AG08395 (cell line): ENCODE measurements at regions not wholly inside any gene's neighbourhood (a gene's known extent, or its start where the extent isn't known, plus 50 kb on each side); places are given as distances from the start of the nearest gene placed in this dataset.

Experiments
- DNase-seq: peaks from one replicate; pipeline ENCODE4 v3.0.0; 2012; ENCODE audit warnings: mixed read lengths, low spot score

- DNase-seq = no peak
Measured at GRCh38 chr4:66693694-66694093, 851.6 kb downstream of the CENPC start.

DNA sequence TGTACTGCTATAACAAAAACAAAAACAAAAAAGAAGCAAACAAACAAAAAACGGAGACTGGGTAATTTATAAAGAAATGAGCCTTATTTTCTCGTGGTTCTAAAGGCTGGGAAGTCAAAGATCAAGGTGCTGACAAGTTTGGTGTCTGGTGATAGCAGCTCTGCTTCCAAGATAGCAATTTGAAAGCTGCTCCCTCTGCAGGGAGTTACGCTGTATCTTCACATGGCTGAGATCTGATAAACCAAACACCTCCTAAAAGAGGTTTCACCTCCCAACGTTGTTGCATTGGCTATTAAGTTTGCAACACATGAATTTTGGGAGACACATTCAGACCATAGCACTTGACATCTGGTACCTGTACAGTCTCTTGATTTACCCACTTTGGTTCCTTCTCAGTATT lies 854.2 kb downstream of the CENPC start:
- no peak for DNase-seq

DNA sequence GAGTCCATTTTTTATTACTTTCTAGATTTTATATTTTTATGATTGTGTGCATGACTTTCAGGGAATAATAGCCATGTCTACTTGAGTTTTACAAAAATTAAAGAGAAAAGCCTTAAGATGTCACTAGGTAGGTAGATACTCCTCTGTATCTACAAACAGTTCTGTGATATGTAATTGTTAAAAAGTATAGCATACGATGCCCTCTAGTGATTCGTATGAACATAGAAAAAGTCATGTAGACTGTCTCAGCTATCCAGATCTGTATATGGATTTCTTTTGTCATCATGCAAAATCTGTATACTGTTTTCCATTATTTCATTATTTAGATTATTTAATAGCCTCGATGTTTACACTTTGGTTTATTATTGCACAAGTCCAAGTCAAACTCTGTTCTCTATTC lies 856.6 kb downstream of the CENPC start:
- DNase-seq = no peak

- no peak for DNase-seq
Measured at GRCh38 chr4:66687459-66687858, 857.8 kb downstream of the CENPC start.

- DNase-seq = no peak
Measured at GRCh38 chr4:66681962-66682361, 863.3 kb downstream of the CENPC start.

DNA sequence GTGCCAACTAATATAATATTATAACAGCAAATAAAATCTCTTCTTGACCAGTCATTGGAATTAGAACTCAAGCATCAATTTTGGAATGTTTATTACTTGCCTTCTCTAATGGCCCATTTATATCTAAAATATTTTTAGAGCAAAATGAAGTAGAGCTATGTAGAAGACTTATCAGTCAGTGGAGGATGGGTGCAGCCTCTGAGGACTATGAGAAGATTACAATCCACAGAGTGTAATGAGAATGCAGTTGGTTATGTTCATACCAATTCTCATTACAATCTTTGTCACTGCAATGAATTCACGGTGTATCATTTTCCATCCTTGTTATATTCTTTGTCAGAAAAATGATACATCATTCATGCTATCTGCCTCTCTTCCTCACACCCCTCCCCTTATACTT lies 878.1 kb downstream of the CENPC start:
- no peak for DNase-seq

DNA sequence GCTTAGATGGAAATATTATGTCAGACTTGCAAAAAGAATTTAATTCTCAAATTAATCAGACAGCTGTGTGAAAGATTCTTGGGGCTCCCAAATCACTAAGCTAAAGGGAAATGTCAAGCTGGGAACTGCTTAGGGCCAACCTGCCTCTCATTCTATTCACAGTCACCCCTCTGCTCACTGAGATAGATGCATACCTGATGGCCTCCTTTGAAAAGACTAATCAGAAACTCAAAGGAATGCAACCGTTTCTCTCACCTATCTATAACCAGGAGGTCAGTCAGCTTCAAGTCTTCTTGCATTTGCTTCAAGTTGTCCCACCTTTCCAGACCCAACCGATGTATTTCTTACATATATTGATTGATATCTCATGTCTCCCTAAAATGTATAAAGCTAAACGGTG lies 882.7 kb downstream of the CENPC start:
- no peak for DNase-seq

DNA sequence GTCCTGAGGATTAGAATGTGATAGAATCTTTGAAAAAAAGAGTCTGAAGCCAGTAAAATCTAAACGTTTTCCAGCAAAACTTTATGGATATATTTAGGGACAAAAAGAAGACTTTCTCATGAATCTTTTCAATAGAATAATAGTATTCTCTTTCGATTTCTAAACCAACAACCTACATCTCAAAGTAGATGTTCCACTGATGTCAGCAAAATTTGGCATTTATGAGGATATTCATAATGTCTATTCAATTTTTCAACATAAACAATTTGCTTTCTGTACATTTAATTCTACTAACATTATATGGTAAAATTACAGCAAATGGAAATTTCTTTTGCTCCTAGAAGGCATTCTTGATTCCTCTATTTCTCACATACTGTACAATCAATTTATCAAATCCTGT lies 886.5 kb downstream of the CENPC start:
- no peak for DNase-seq

DNA sequence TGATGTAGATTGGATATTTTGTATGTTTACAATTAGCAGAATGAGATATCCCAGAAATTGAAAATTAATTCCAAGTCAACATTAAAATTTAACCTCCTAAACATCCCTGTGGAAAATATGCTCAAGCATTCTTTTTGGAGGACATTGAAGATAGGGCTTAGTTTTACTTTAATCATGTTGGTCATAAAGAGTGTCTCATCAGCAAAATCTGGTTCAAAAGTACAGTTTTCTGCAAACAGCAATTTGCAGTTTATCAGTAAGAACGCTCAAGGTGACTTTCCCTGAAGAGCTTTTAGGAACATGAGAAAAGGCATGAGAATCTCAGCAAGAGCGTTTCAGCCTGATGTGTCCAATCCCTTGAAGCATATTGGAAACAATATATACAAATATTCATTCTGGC lies 889.8 kb downstream of the CENPC start:
- DNase-seq = no peak

GRCh38 chr4:66653937-66654336 lies 891.4 kb downstream of the CENPC start:
- no peak for DNase-seq

DNA sequence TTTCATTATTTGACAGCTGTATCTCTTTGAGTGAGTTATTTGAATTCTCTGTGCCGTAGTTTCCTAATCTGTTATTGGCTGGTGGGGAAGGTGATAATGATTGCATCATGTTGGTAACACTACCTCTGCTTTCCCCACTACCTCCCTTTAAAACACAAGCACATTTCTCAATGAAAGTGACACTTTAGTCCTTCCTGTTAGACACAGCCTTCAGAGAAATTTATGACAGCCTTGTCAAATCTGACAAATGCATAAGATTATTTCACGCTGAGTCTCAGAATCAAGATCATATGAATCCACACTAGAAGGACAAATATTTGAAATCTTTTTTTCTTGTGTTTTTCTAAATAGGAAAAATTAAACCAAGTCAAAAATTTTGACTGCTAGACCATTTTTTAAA lies 896.1 kb downstream of the CENPC start:
- DNase-seq = no peak

DNA sequence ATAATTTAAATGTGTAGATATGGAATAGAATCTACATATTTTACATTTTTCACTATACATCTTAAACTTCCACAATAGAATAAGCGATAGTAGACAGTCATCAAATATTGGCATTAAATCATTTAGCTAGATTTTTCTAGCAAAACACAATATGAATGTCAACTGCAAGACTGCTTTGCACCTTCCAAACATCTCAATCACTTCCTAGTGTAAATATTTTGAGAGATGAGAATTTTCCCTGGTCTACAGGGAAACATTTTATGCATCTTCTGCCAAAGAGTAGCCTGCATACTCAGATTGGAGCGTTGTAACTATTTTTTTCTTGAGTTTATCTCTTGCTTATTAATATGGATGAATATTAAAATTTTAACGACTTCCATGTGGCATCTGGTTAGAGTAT lies 897.4 kb downstream of the CENPC start:
- DNase-seq = no peak

DNA sequence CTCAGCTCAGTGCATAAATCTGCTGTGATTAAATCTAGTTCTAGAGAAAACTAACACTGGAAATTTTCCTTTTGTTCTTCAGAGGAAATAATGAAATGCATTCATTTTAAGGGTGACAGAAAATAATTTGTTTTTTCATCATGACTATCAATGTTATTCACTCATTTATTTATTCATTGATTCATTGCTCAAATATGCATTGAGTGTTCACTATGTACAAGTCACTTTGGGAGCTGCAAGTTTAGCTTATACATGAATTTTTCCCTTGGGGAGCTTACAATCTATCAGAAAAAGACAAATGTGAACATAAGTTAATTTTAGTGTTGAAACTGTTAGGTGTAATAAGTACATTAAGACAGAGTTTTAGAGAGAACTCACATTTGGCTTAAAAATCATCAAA lies 897.8 kb downstream of the CENPC start:
- no peak for DNase-seq

- DNase-seq = no peak
Measured at GRCh38 chr4:66640233-66640990, 904.9 kb downstream of the CENPC start.

DNA sequence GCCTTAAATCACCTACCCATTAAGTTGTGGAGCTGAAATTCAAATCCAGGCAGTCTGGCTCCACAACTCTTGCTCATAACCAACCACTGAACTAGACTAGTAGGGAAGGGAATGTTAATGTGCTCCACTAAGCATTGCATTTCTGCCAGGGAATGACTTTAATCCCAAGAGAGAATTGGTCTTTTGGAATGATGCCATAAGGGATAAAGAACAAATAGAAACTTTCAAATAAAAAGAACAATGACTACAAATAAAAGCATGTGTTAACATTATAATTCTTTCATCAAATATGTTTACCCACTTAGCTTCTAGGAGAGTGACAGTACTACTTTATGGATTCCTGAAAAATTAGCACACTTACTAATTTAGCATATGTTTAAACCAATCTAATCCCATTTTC lies 905.9 kb downstream of the CENPC start:
- no peak for DNase-seq

- no peak for DNase-seq
Measured at GRCh38 chr4:66636349-66636748, 909.0 kb downstream of the CENPC start.

GRCh38 chr4:66633477-66633876 lies 911.8 kb downstream of the CENPC start:
- no peak for DNase-seq

DNA sequence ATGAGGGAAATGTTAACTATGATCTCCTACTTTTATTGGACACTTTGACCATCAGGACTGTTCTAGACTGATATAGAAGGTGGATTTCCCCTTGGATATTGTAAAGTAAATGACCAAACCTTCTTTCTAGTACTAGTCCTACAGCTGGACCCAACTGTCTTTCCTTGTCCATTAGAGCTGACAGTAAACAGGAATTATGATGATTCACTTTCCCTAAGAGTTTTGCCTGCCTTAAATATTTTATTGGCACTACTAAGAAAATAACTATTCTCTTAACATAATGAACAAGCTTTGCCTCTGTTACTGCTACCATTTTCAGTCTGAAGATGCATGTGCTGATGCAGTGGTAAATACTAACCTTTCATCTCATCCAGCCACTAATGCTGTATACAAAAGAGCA lies 915.4 kb downstream of the CENPC start:
- no peak for DNase-seq

- DNase-seq = no peak
Measured at GRCh38 chr4:66628146-66628545, 917.2 kb downstream of the CENPC start.

DNA sequence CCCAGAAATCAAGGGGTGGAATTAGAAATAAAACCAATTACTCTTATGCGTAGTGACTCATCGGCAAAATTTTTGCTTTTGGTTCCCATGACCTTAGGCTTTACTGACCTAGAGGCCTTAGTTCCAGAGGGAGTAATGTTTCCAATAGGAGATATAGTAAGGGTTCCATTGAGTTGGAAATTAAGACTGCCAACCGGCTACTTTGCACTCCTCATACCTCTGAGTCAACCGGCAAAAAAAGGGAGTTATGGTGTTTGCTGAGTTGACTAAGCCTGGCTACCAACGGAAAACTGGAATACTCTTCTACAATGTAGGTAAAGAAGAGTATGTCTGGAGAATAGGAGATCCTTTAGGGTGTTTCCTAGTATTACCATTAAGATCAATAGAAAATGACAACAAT lies 919.8 kb downstream of the CENPC start:
- no peak for DNase-seq

- no peak for DNase-seq
Measured at GRCh38 chr4:66613591-66613990, 931.7 kb downstream of the CENPC start.

DNA sequence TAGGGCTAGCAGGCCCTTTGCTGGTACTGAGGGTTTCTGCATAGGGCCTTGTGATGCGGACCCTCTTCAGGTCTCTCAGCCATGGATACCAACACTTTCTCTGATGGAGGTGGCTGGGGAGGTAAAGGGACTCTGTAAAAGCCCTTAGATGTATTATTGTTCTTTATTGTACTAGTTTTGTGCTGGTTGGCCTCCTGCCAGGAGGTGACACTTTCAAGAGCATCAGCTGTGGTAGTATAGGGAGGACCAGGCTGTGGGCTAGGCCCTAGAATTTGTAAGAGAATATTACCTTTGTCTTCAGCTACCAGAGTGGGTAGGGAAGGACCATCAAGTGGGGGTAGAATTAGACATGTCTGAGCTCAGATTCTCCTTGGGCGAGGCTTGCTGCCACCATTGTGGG lies 936.3 kb downstream of the CENPC start:
- no peak for DNase-seq

DNA sequence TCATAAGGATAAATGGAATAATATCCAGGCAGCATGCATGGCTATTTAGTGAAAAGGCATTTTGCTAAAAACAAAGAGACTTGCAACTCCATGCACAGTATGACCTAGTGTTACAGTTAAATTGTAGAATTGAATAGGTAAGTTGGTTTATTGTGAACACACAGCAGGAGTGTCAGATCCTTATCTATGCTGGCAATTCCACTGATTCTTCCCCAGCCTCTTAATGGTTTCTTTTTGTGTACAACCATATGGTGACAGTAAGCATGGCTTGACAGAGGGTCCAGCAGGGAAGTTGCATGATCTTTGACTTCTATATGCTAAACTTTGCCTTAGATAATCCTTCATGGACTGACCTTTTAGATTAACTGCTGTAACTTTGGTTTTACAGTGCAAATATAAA lies 936.6 kb upstream of the EPHA5 start:
- no peak for DNase-seq

- no peak for DNase-seq
Measured at GRCh38 chr4:66606215-66606614, 935.9 kb upstream of the EPHA5 start.

DNA sequence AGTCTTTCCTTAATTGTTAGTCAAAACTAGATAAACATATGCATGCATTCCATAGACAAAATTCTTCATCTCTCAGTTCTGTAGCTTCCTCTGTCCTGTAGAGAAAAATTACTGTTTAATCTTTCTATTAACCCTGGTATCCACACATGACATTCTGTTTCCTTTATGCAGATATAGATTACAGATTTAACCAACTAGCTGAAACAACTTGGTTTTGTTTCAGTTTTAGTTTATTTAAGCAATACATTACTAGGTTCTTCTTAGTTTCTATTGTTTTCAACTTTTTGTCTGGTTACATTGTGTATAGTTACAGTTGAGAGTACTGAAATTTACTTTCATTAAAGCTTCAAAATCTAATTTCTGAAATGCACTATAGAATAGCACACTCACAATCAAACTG lies 933.9 kb upstream of the EPHA5 start:
- DNase-seq = no peak
